SIG-M5 treated with dmso at 0.1 percent for 504 hours (cell line): ENCODE measurements at regions not wholly inside any gene's neighbourhood (a gene's known extent, or its start where the extent isn't known, plus 50 kb on each side); places are given as distances from the start of the nearest gene placed in this dataset.
"Not testable (repeated sequence)": the region's sequence is repeated elsewhere in the genome, so short reads cannot be mapped to it uniquely, and the experiment has no call there.

Experiments used
- DNase-seq: peaks from one replicate; lab custom pipeline; 2025; ENCODE audit not compliant: unreplicated experiment; lab: John Stamatoyannopoulos, UW

- no peak for DNase-seq
Observed at GRCh38 chr7:106353944-106354343, 69.2 kb upstream of the NAMPT start.

GRCh38 chr7:106348231-106348630 lies 63.4 kb upstream of the NAMPT start:
- DNase-seq, result no peak

DNA sequence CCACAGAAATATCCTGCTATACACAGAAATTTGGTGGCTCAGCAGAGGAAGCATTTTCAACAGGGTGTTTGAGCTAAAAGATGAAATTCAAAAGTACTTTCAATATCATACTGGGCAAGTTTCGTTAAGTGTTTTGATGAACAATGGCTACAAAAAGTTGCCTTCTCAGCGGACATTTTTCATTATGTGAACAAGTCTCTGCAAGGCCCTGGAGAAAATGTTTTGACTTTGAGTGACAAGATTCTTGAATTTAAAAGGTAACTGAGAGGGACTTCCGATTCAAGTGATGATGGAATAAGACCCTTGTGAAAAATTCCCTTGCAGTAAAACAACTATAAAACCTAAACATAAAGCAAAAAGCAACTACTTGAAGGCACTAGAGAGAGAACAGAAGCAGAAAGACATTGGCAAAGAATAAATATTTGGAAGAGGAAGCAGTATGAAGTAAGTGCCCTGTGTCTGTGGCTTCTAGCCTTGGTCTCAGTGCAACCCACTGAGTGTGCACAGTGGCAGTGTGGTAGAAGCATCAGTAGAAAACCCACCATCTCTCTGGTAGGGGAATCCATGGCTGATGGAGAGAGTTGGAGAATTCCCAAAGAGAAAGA lies 62.5 kb upstream of the NAMPT start:
- DNase-seq, result peak; percentile 68

GRCh38 chr7:106346678-106347217 lies 62.0 kb upstream of the NAMPT start:
- peak; percentile 94 for DNase-seq

GRCh38 chr7:106346167-106346677 lies 61.4 kb upstream of the NAMPT start:
- no peak for DNase-seq

DNA sequence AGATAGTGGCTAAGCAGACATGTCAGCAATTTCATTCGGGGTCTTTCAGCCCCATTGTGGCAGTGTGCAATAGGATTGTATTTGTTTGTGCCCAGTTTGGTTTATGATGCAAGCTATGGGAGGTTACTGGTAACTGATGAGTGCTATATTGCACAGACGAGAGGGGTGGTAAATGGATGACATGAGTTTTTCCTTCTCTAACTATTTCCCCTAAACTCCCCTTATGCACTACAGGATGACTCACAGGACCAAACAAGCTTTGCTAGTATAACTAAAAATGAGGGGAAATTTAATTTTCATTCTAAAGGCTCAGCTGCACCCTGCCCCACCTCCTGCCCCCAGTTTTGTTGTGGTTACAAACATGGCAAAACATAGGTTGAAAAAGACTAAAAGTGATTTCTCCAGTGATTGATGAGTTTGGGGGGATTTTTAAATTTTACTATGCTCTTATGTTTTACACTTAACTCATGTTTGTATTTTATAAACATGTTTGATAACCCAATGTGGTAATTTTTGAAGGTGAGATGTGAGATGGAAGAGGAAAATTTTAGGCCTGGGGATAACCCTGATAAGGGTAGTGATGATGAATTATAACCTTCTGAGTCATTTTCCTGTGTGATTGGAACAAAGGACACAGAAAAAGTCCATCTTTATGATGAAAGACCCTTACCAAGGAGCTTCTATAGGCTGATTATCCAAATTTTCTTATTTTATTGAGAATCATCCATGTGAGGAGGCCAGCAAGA lies 60.8 kb upstream of the NAMPT start:
- DNase-seq, result peak; percentile 49

DNA sequence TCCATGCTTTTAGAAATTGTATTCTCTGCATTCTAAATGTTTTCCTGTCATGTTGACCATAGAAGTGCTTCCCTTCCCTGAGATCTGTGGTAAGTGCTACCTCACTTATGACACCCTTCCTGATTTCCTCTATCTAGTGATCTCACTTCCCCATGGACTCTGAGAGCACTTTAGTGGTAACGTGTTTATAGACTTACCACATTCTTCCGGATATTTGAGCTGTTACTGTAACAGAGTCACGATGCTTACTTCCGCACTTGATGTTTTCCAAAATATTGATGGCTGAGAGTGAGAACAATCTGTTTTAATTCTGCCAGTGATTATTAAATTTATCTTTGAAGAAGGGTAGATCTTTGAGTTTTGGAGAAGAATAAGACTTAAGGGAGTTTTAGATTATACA lies 60.1 kb upstream of the NAMPT start:
- peak; percentile 95 for DNase-seq

- no peak for DNase-seq
Observed at GRCh38 chr7:106344211-106344610, 59.4 kb upstream of the NAMPT start.

GRCh38 chr7:106342049-106342448 lies 57.3 kb upstream of the NAMPT start:
- not testable (repeated sequence) for DNase-seq

DNA sequence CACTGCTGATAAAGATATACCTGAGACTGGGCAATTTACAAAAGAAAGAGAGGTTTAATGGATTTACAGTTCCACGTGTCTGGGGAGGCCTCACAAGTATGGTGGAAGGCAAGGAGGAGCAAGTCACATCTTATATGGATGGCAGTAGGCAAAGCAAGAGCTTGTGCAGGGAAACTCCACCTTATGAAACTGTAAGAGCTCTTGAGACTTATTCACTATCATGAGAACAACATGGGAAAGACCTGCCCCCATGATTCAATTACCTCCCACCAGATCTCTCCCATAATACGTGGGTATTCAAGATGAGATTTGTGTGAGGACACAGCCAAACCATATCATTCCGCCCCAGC lies 55.4 kb upstream of the NAMPT start:
- not testable (repeated sequence) for DNase-seq

DNA sequence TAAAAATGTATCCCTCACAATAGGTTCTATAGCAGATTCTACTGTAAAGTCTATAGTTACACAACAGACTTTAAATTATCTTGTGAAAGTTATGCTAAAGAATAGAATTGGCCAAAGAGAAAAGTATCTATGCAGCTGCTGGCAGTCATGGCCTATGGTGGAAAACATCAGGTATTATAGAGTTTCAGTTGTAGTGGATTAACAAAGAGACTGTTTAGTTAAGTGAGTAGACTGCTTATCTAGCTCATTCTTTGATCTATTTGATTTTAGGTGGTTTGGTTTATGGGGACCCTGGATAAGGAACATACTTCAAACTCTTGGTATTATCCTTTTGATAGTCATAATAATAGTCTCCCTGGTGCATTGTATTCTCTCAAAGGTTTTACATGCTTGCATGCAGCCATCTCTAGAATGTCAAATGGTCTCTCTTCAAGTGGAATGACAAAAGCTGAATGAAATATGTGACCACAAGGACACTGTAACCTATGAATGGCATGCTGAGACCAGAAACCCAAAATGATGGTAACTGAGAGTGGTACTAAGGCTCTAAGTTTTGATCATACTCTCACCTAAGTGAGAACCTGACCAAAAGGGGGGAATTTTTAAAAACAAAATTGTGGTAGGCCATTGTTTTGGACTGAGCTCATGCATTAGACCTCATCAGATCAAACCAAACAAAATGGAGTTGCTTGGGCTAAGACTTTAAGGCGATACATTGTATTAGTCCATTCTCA lies 54.9 kb upstream of the NAMPT start:
- no peak for DNase-seq

GRCh38 chr7:106337754-106338153 lies 53.0 kb upstream of the NAMPT start:
- no peak for DNase-seq

DNA sequence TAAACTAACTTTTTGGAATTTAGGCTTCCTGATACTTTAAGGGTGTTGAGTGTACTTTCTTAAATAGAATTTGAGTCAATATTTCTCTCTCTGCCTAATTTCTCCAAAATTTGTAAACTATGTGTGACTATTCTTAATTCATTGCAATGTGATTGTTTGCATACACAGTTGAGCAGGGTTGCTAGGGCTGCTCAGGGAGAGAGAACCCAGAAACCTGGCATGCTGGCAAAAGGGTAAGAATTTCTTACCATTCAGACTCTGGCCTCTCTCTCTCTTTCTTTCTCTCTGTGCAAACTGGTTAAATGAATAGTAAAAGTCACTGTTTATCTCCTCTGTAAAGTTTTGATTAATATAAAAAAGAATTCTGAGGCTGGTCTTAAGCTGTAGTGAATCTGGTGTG lies 51.0 kb upstream of the NAMPT start:
- DNase-seq, result no peak
